GM19468 (cell line): ENCODE measurements at regions not wholly inside any gene's neighbourhood (a gene's known extent, or its start where the extent isn't known, plus 50 kb on each side); places are given as distances from the start of the nearest gene placed in this dataset.
"Not testable (repeated sequence)": the region's sequence is repeated elsewhere in the genome, so short reads cannot be mapped to it uniquely, and the experiment has no call there.

Experiments used
- ATAC-seq: cut with Tn5 transposase; IDR thresholded peaks from one replicate; pipeline ENCODE4 v1.9.1; 2021; ENCODE audit warnings: mild to moderate bottlenecking, moderate library complexity, moderate number of reproducible peaks; ENCODE audit not compliant: unreplicated experiment; ENCODE audit errors: extremely low read depth

- not testable (repeated sequence) for ATAC-seq
These were observed 565.9 kb upstream of the PFKP start for GRCh38 chr10:2501366-2501940.

GRCh38 chr10:2494399-2494798 is 572.9 kb upstream of the PFKP start:
- no peak for ATAC-seq

- no peak for ATAC-seq
These were observed 578.8 kb upstream of the PFKP start for GRCh38 chr10:2488446-2489005.

GRCh38 chr10:2487921-2488320 is 579.4 kb upstream of the PFKP start:
- ATAC-seq = no peak

GRCh38 chr10:2478656-2479055 is 588.7 kb upstream of the PFKP start:
- ATAC-seq = no peak

GRCh38 chr10:2476812-2477553 is 590.4 kb upstream of the PFKP start:
- ATAC-seq = no peak

- ATAC-seq = no peak
These were observed 591.0 kb upstream of the PFKP start for GRCh38 chr10:2476218-2476811.

GRCh38 chr10:2475711-2476217 is 591.6 kb upstream of the PFKP start:
- ATAC-seq = no peak

- ATAC-seq = no peak
These were observed 595.5 kb upstream of the PFKP start for GRCh38 chr10:2471811-2472210.

- no peak for ATAC-seq
These were observed 597.5 kb upstream of the PFKP start for GRCh38 chr10:2469802-2470201.

GRCh38 chr10:2464483-2464882 is 602.9 kb upstream of the PFKP start:
- no peak for ATAC-seq

- ATAC-seq = no peak
These were observed 604.0 kb upstream of the PFKP start for GRCh38 chr10:2463316-2463715.

GRCh38 chr10:2462581-2462980 is 604.8 kb upstream of the PFKP start:
- no peak for ATAC-seq

- ATAC-seq = no peak
These were observed 606.5 kb upstream of the PFKP start for GRCh38 chr10:2460812-2461211.

GRCh38 chr10:2459713-2460112 is 607.6 kb upstream of the PFKP start:
- no peak for ATAC-seq

GRCh38 chr10:2456834-2457233 is 610.5 kb upstream of the PFKP start:
- no peak for ATAC-seq

- no peak for ATAC-seq
These were observed 622.0 kb upstream of the PFKP start for GRCh38 chr10:2445370-2445769.

GRCh38 chr10:2439983-2440382 is 627.4 kb upstream of the PFKP start:
- ATAC-seq = no peak

- ATAC-seq = no peak
These were observed 628.3 kb upstream of the PFKP start for GRCh38 chr10:2439000-2439399.

GRCh38 chr10:2438248-2438939 is 629.0 kb upstream of the PFKP start:
- ATAC-seq = no peak

GRCh38 chr10:2436933-2437332 is 630.4 kb upstream of the PFKP start:
- ATAC-seq = no peak
